IMR-90 (cell line): ENCODE measurements at regions not wholly inside any gene's neighbourhood (a gene's known extent, or its start where the extent isn't known, plus 50 kb on each side); places are given as distances from the start of the nearest gene placed in this dataset.

Experiments used
- ATAC-seq: fragments of 200-7000 bp; cut with Tn5 transposase; 2 replicates; pipeline ENCODE4 v1.9.1; 2020; ENCODE audit warnings: low read depth, mild to moderate bottlenecking, moderate library complexity
- BruUV-seq: library from RNA; stranded (reverse); fragments of 400-500 nt; replicated peaks from 2 replicates; lab custom pipeline; 2021; lab: Mats Ljungman, UMichigan
- CTCF ChIA-PET: fragments of 300-600 bp; formaldehyde crosslinking; extraction: SDS; loops from one replicate; lab custom pipeline; 2021; ENCODE audit warnings: antibody characterized with exemption; lab: Yijun Ruan, JAX
- POLR2A ChIA-PET: fragments of 300-600 bp; sonication (Branson Sonifier 250); formaldehyde crosslinking; loops from one replicate; lab custom pipeline; 2022; ENCODE audit warnings: antibody characterized with exemption; ENCODE audit not compliant: unreplicated experiment; lab: Charles Lee
- DNase-seq: peaks from one replicate; pipeline ENCODE4 v3.0.0; 2013
- H2AFZ ChIP-seq: replicated peaks from 2 replicates; pipeline ENCODE3; 2013; ENCODE audit warnings: low read length, mild to moderate bottlenecking; ENCODE audit not compliant: poor library complexity
- H2AK5ac ChIP-seq: 2 replicates; pipeline ENCODE4 v1.6.1; 2013; ENCODE audit warnings: low read depth, low read length, inconsistent platforms
- H2AK9ac ChIP-seq: replicated peaks from 2 replicates; pipeline ENCODE3; 2013; ENCODE audit warnings: mild to moderate bottlenecking, low read depth, low read length, moderate library complexity; ENCODE audit not compliant: poor library complexity
- H2BK120ac ChIP-seq: 2 replicates; pipeline ENCODE4 v1.6.1; 2013; ENCODE audit warnings: low read depth, low read length, inconsistent platforms
- H2BK15ac ChIP-seq: 3 replicates; pipeline ENCODE4 v1.6.1; 2013; ENCODE audit warnings: low read depth, low read length, inconsistent platforms
- H2BK20ac ChIP-seq: 2 replicates; pipeline ENCODE4 v1.6.1; 2013; ENCODE audit warnings: low read depth, mild to moderate bottlenecking, inconsistent platforms, low read length, moderate library complexity
- H2BK5ac ChIP-seq: 2 replicates; pipeline ENCODE4 v1.6.1; 2013; ENCODE audit warnings: mild to moderate bottlenecking, low read depth, low read length, inconsistent platforms; ENCODE audit not compliant: poor library complexity, severe bottlenecking
- H3K14ac ChIP-seq: replicated peaks from 2 replicates; pipeline ENCODE4 v1.6.1; 2013; ENCODE audit warnings: low read depth, low read length, inconsistent platforms
- H3K18ac ChIP-seq: 2 replicates; pipeline ENCODE4 v1.6.1; 2013; ENCODE audit warnings: low read depth, low read length, control low read depth
- H3K23ac ChIP-seq: 2 replicates; pipeline ENCODE4 v1.6.1; 2013; ENCODE audit warnings: low read depth, low read length, inconsistent platforms
- H3K27ac ChIP-seq: 2 replicates; pipeline ENCODE4 v1.5.1; 2013; ENCODE audit warnings: mild to moderate bottlenecking, control low read depth, low read length; ENCODE audit not compliant: insufficient read depth
- H3K27me3 ChIP-seq: 2 replicates; pipeline ENCODE4 v1.6.1; 2013; ENCODE audit warnings: low read length; ENCODE audit not compliant: control insufficient read depth, insufficient read depth
- H3K36me3 ChIP-seq: 2 replicates; pipeline ENCODE4 v1.6.1; 2013; ENCODE audit warnings: low read length, mixed read lengths; ENCODE audit not compliant: control insufficient read depth, insufficient read depth
- H3K4ac ChIP-seq: 2 replicates; pipeline ENCODE4 v1.6.1; 2013; ENCODE audit warnings: low read depth, low read length, inconsistent platforms
- H3K4me1 ChIP-seq: 2 replicates; pipeline ENCODE4 v1.6.1; 2013; ENCODE audit warnings: low read length, mixed read lengths; ENCODE audit not compliant: control insufficient read depth, insufficient read depth
- H3K4me2 ChIP-seq: 2 replicates; pipeline ENCODE4 v1.6.1; 2013; ENCODE audit warnings: low read depth, mild to moderate bottlenecking, control low read depth, low read length, moderate library complexity
- H3K4me3 ChIP-seq: 2 replicates; pipeline ENCODE4 v1.5.1; 2013; ENCODE audit warnings: low read depth, mild to moderate bottlenecking, control low read depth, low read length, moderate library complexity; ENCODE audit not compliant: insufficient read depth
- H3K56ac ChIP-seq: 2 replicates; pipeline ENCODE4 v1.6.1; 2013; ENCODE audit warnings: low read length, inconsistent platforms; ENCODE audit not compliant: insufficient read depth; ENCODE audit errors: extremely low read depth
- H3K79me1 ChIP-seq, 2 experiments: 2 replicates each; pipeline ENCODE4 v1.6.1; 2013; ENCODE audit warnings: low read length in 2 of 2, inconsistent platforms in 1 of 2, low read depth in 1 of 2
- H3K9ac ChIP-seq: 2 replicates; pipeline ENCODE4 v1.6.1; 2013; ENCODE audit warnings: low read depth, low read length, control low read depth
- H3K9me1 ChIP-seq: 2 replicates; pipeline ENCODE4 v1.6.1; 2013; ENCODE audit warnings: low read length, inconsistent platforms; ENCODE audit not compliant: insufficient read depth
- H3K9me3 ChIP-seq: 2 replicates; pipeline ENCODE4 v1.6.1; 2013; ENCODE audit warnings: low read length; ENCODE audit not compliant: control insufficient read depth, insufficient read depth
- H4K20me1 ChIP-seq: 2 replicates; pipeline ENCODE4 v1.6.1; 2013; ENCODE audit warnings: low read length, inconsistent platforms; ENCODE audit not compliant: insufficient read depth
- H4K5ac ChIP-seq: 2 replicates; pipeline ENCODE4 v1.6.1; 2013; ENCODE audit warnings: mild to moderate bottlenecking, low read depth, low read length, control low read depth
- H4K8ac ChIP-seq, 2 experiments: 2 replicates each; pipeline ENCODE4 v1.6.1; 2013; ENCODE audit warnings: low read depth in 2 of 2, low read length in 2 of 2, control low read depth in 1 of 2, inconsistent platforms in 1 of 2
- H4K91ac ChIP-seq: 2 replicates; pipeline ENCODE4 v1.6.1; 2013; ENCODE audit warnings: low read depth, low read length, inconsistent platforms; ENCODE audit not compliant: insufficient read depth
- FOS ChIP-seq: fragments of 150-350 bp; IDR thresholded peaks from 2 replicates; pipeline ENCODE4 v1.6.1; 2016; ENCODE audit warnings: low read depth, low read length
- MAZ ChIP-seq: IDR thresholded peaks from 2 replicates; pipeline ENCODE4 v1.6.1; 2012; ENCODE audit warnings: low read depth, mild to moderate bottlenecking, low read length, improper control_type of control experiment, moderate library complexity, borderline replicate concordance
- MXI1 ChIP-seq: IDR thresholded peaks from 2 replicates; pipeline ENCODE4 v1.6.1; 2012; ENCODE audit warnings: low read depth, mild to moderate bottlenecking, low read length, moderate library complexity, borderline replicate concordance
- RCOR1 ChIP-seq: IDR thresholded peaks from 2 replicates; pipeline ENCODE4 v1.6.1; 2012; ENCODE audit warnings: mild to moderate bottlenecking, low read length, improper control_type of control experiment; ENCODE audit not compliant: insufficient replicate concordance
- SMC3 ChIP-seq: fragments of 150-350 bp; IDR thresholded peaks from 2 replicates; pipeline ENCODE4 v1.6.1; 2016; ENCODE audit warnings: low read depth, mild to moderate bottlenecking, antibody characterized with exemption, low read length, moderate library complexity
- dilution Hi-C: fragments of 300-500 bp; cut with HindIII; formaldehyde crosslinking; loops from one replicate; pipeline ENCODE4 v1.14.3; 2018; ENCODE audit warnings: low sequenced_read_pairs; ENCODE audit not compliant: unreplicated experiment
- in situ Hi-C: fragments of 300-500 bp; cut with MboI; formaldehyde crosslinking; loops from 3 replicates; pipeline ENCODE4 v1.14.3; 2019; ENCODE audit warnings: low sequenced_read_pairs, inconsistent platforms, mixed read lengths
- intact Hi-C: fragments of 100-400 bp; cut with micrococcal nuclease; formaldehyde crosslinking; loops from 2 replicates; pipeline ENCODE4 v1.10.0; 2022
- TF ChIP-seq, protein P1 (sequence below): fragments of 150-350 bp; IDR thresholded peaks from 2 replicates; pipeline ENCODE4 v1.6.1; 2016; ENCODE audit warnings: low read depth, mild to moderate bottlenecking, low read length, moderate library complexity, borderline replicate concordance
- TF ChIP-seq, protein P2 (sequence below): fragments of 150-350 bp; IDR thresholded peaks from 2 replicates; pipeline ENCODE4 v1.6.1; 2017; ENCODE audit warnings: mild to moderate bottlenecking, antibody characterized with exemption, low read length, low read depth

GRCh38 chr9:115413304-115413703 is 295.3 kb upstream of the TNC start:
- POLR2A ChIA-PET: no interaction called here
- intact Hi-C loops: no loop called here

More at GRCh38 chr9:115413304-115413703, 295.3 kb upstream of the TNC start:
- no peaks in the 10 kb centered on the region for H3K27me3 ChIP-seq
- in situ Hi-C loops: no loop called here
- H4K91ac ChIP-seq: no peak overlapping the region
- peaks cover 12% of the 10 kb centered on the region for H3K4me1 ChIP-seq
- no peak overlapping the region for H2BK15ac ChIP-seq
- no peaks in the 10 kb centered on the region for H3K36me3 ChIP-seq
- no peak overlapping the region for H3K23ac ChIP-seq
- no peak overlapping the region for H3K9ac ChIP-seq
- H4K8ac ChIP-seq: no peak overlapping the region
- no peak overlapping the region for H3K56ac ChIP-seq
- ATAC-seq (no peak), DNase-seq (no peak)
- H4K5ac ChIP-seq: no peak overlapping the region
- no peaks in the 10 kb centered on the region for H4K20me1 ChIP-seq
- peak overlapping the region; percentile 3 for H2BK5ac ChIP-seq
- H3K4me3 ChIP-seq: no peak overlapping the region
- H3K18ac ChIP-seq: peak overlapping the region; percentile 62; the same call in 1 of the 2 replicates
- no peaks in the 10 kb centered on the region for H3K79me1 ChIP-seq
- dilution Hi-C loops: no loop called here
- H2AFZ ChIP-seq: no peak overlapping the region
- H2AK5ac ChIP-seq: no peak overlapping the region
- no peak overlapping the region for H2BK20ac ChIP-seq
- TF ChIP-seq MXI1 (no peak), RCOR1 (no peak), FOS (no peak), MAZ (no peak), SMC3 (no peak)
- TF ChIP-seq, protein P1, sequence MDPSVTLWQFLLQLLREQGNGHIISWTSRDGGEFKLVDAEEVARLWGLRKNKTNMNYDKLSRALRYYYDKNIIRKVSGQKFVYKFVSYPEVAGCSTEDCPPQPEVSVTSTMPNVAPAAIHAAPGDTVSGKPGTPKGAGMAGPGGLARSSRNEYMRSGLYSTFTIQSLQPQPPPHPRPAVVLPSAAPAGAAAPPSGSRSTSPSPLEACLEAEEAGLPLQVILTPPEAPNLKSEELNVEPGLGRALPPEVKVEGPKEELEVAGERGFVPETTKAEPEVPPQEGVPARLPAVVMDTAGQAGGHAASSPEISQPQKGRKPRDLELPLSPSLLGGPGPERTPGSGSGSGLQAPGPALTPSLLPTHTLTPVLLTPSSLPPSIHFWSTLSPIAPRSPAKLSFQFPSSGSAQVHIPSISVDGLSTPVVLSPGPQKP: no peak
- TF ChIP-seq, protein P2, sequence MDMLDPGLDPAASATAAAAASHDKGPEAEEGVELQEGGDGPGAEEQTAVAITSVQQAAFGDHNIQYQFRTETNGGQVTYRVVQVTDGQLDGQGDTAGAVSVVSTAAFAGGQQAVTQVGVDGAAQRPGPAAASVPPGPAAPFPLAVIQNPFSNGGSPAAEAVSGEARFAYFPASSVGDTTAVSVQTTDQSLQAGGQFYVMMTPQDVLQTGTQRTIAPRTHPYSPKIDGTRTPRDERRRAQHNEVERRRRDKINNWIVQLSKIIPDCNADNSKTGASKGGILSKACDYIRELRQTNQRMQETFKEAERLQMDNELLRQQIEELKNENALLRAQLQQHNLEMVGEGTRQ: no peak
- H3K4ac ChIP-seq: no peak overlapping the region
- no peak overlapping the region for H3K4me2 ChIP-seq
- no TSS peak for BruUV-seq
- H3K14ac ChIP-seq: no peak overlapping the region
- no peak overlapping the region for H2AK9ac ChIP-seq
- no peak overlapping the region for H2BK120ac ChIP-seq
- 0 out of 2 replicates have a peak, but pooled peaks cover 4% of the 10 kb centered on the region for H3K9me1 ChIP-seq
- H3K9me3 ChIP-seq: no peaks in the 10 kb centered on the region; the same call in 1 of the 2 replicates
- CTCF ChIA-PET: no interaction called here
- no peak overlapping the region for H3K27ac ChIP-seq
